ENCODE measurements at regions not wholly inside any gene's neighbourhood (a gene's known extent, or its start where the extent isn't known, plus 50 kb on each side); places are given as distances from the start of the nearest gene placed in this dataset.

DNA sequence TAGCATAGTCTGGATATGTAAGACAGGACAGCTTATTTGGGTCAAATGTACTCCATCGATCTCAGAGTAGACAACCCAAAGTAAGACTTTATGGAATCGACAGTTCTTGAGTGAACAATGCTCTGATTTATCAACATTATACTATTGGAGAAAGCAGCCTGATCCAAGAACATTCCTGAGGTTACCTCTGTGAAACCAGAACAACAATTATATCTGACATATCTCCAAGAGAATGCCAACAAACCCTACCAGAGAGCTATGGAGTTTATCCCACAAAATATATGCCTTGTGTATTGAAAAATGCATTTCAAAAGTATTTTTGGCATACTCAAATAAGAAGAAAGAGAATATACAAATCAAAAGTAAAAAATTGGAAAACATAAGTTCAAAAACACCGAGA lies 1985.9 kb downstream of the EFNA5 start (continued):
- TF ChIP-seq ZNF175 (tag by site-specific recombination; IDR thresholded peaks at IDR 0.05) (no peak), SCRT2 (tag by site-specific recombination; IDR thresholded peaks at IDR 0.05) (no peak), ZNF521 (tag by site-specific recombination; IDR thresholded peaks at IDR 0.05) (no peak), ZNF48 (tag by site-specific recombination; IDR thresholded peaks at IDR 0.05) (no peak), ZNF404 (tag by site-specific recombination; IDR thresholded peaks at IDR 0.05) (no peak)
- TF ChIP-seq, protein P1, sequence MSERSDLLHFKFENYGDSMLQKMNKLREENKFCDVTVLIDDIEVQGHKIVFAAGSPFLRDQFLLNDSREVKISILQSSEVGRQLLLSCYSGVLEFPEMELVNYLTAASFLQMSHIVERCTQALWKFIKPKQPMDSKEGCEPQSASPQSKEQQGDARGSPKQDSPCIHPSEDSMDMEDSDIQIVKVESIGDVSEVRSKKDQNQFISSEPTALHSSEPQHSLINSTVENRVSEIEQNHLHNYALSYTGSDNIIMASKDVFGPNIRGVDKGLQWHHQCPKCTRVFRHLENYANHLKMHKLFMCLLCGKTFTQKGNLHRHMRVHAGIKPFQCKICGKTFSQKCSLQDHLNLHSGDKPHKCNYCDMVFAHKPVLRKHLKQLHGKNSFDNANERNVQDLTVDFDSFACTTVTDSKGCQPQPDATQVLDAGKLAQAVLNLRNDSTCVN (tag by site-specific recombination; optimal IDR thresholded peaks at IDR 0.05): no peak

DNA sequence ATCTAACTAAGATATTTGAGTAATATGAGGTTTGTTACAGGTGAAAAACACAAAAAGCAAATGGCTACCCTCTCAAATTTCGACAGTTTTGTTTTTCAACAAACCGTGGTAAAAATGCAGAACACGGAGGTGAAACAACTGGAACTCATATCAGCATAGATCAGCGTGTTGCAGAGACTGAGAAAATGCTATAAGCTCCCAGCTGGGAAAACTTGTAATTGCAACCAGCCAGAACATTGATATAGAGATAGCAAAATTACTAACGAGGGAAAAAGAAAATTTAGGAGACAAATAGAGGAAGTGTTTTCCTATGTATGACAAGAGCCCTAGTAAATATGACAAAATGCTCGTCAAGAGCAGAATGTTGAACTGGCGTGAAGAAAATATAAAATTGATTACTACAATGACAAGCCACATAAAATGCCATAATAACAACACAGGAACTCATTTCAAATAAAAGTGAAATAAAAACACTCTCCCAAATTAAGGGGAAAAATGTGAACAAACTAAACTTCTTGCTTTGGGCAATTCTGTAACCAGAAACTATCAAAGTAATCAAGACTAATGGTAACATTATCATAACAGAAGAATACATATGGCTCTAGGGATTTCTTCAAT lies 1989.8 kb downstream of the EFNA5 start:
- H3K36me3 ChIP-seq (ENCODE audit: control insufficient read depth in 2 of 2, insufficient read depth in 1 of 2, low read length in 2 of 2): no peaks in the 10 kb centered on the region
- POLR2A ChIA-PET: no interaction called here
- no peaks in the 10 kb centered on the region for H3K9me3 ChIP-seq (ENCODE audit: control insufficient read depth, insufficient read depth, low read depth, low read length)
- no peaks in the 10 kb centered on the region for H3K4me1 ChIP-seq (ENCODE audit: control insufficient read depth, insufficient read depth, low read length)
- TF ChIP-seq, protein P2, sequence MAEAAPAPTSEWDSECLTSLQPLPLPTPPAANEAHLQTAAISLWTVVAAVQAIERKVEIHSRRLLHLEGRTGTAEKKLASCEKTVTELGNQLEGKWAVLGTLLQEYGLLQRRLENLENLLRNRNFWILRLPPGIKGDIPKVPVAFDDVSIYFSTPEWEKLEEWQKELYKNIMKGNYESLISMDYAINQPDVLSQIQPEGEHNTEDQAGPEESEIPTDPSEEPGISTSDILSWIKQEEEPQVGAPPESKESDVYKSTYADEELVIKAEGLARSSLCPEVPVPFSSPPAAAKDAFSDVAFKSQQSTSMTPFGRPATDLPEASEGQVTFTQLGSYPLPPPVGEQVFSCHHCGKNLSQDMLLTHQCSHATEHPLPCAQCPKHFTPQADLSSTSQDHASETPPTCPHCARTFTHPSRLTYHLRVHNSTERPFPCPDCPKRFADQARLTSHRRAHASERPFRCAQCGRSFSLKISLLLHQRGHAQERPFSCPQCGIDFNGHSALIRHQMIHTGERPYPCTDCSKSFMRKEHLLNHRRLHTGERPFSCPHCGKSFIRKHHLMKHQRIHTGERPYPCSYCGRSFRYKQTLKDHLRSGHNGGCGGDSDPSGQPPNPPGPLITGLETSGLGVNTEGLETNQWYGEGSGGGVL (tag by site-specific recombination; IDR thresholded peaks at IDR 0.05): no peak
- TF ChIP-seq ZNF140 (tag by site-specific recombination; IDR thresholded peaks at IDR 0.05) (no peak), PRDM1 (tag by site-specific recombination; IDR thresholded peaks at IDR 0.05) (no peak), ZNF174 (tag by site-specific recombination; IDR thresholded peaks at IDR 0.05) (no peak), WT1 (tag by site-specific recombination; IDR thresholded peaks at IDR 0.05) (no peak), SETDB1 (IDR thresholded peaks at IDR 0.05; ENCODE audit: insufficient read length, low read length) (no peak), ZNF433 (tag by site-specific recombination; IDR thresholded peaks at IDR 0.05; ENCODE audit: low read depth) (no peak), RBAK (tag by site-specific recombination; IDR thresholded peaks at IDR 0.05) (no peak), SALL2 (tag by site-specific recombination; IDR thresholded peaks at IDR 0.05; ENCODE audit: borderline replicate concordance) (no peak), KLF9 (tag by site-specific recombination; IDR thresholded peaks at IDR 0.05; ENCODE audit: low read depth) (no peak), ZNF555 (tag by site-specific recombination; conservative IDR thresholded peaks at IDR 0.05) (no peak), ZFP37 (tag by site-specific recombination; IDR thresholded peaks at IDR 0.05) (no peak)
- TF ChIP-seq, protein P3, sequence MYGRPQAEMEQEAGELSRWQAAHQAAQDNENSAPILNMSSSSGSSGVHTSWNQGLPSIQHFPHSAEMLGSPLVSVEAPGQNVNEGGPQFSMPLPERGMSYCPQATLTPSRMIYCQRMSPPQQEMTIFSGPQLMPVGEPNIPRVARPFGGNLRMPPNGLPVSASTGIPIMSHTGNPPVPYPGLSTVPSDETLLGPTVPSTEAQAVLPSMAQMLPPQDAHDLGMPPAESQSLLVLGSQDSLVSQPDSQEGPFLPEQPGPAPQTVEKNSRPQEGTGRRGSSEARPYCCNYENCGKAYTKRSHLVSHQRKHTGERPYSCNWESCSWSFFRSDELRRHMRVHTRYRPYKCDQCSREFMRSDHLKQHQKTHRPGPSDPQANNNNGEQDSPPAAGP (tag by site-specific recombination; IDR thresholded peaks at IDR 0.05): no peak
- TF ChIP-seq, protein P1 (tag by site-specific recombination; optimal IDR thresholded peaks at IDR 0.05): no peak
- TF ChIP-seq, protein P4, sequence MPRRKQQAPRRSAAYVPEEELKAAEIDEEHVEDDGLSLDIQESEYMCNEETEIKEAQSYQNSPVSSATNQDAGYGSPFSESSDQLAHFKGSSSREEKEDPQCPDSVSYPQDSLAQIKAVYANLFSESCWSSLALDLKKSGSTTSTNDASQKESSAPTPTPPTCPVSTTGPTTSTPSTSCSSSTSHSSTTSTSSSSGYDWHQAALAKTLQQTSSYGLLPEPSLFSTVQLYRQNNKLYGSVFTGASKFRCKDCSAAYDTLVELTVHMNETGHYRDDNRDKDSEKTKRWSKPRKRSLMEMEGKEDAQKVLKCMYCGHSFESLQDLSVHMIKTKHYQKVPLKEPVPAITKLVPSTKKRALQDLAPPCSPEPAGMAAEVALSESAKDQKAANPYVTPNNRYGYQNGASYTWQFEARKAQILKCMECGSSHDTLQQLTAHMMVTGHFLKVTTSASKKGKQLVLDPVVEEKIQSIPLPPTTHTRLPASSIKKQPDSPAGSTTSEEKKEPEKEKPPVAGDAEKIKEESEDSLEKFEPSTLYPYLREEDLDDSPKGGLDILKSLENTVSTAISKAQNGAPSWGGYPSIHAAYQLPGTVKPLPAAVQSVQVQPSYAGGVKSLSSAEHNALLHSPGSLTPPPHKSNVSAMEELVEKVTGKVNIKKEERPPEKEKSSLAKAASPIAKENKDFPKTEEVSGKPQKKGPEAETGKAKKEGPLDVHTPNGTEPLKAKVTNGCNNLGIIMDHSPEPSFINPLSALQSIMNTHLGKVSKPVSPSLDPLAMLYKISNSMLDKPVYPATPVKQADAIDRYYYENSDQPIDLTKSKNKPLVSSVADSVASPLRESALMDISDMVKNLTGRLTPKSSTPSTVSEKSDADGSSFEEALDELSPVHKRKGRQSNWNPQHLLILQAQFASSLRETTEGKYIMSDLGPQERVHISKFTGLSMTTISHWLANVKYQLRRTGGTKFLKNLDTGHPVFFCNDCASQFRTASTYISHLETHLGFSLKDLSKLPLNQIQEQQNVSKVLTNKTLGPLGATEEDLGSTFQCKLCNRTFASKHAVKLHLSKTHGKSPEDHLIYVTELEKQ (tag by site-specific recombination; IDR thresholded peaks at IDR 0.05; ENCODE audit: borderline replicate concordance): no peak
- TF ChIP-seq, protein P5, sequence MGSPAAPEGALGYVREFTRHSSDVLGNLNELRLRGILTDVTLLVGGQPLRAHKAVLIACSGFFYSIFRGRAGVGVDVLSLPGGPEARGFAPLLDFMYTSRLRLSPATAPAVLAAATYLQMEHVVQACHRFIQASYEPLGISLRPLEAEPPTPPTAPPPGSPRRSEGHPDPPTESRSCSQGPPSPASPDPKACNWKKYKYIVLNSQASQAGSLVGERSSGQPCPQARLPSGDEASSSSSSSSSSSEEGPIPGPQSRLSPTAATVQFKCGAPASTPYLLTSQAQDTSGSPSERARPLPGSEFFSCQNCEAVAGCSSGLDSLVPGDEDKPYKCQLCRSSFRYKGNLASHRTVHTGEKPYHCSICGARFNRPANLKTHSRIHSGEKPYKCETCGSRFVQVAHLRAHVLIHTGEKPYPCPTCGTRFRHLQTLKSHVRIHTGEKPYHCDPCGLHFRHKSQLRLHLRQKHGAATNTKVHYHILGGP (tag by site-specific recombination; IDR thresholded peaks at IDR 0.05): no peak
- TF ChIP-seq, protein P6, sequence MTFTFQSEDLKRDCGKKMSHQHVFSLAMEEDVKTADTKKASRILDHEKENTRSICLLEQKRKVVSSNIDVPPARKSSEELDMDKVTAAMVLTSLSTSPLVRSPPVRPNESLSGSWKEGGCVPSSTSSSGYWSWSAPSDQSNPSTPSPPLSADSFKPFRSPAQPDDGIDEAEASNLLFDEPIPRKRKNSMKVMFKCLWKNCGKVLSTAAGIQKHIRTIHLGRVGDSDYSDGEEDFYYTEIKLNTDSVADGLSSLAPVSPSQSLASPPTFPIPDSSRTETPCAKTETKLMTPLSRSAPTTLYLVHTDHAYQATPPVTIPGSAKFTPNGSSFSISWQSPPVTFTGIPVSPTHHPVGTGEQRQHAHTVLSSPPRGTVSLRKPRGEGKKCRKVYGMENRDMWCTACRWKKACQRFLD (tag by site-specific recombination; IDR thresholded peaks at IDR 0.05): no peak
- CTCF ChIA-PET: no interaction called here
- H3K27ac ChIP-seq (ENCODE audit: extremely low read depth, low read depth, low read length): no peak overlapping the region
- H3K4me3 ChIP-seq (ENCODE audit: low read depth, low read length): no peak overlapping the region

Measured in HEK293 (cell line).